Endothelial cell of umbilical vein (primary cell): ENCODE measurements at regions not wholly inside any gene's neighbourhood (a gene's known extent, or its start where the extent isn't known, plus 50 kb on each side); places are given as distances from the start of the nearest gene placed in this dataset.

Source experiments
- BruUV-seq: library from RNA; stranded (reverse); fragments of 400-500 nt; replicated peaks from 2 replicates; lab custom pipeline; 2021; lab: Mats Ljungman, UMichigan
- CTCF ChIA-PET: fragments of 300-600, 350-600 bp; sonication (Branson Sonifier 250); formaldehyde crosslinking; loops from one replicate; lab custom pipeline; 2021; ENCODE audit warnings: antibody characterized with exemption, inconsistent platforms; lab: Charles Lee
- POLR2A ChIA-PET: fragments of 300-600, 350-600 bp; sonication (Branson Sonifier 250); formaldehyde crosslinking; loops from one replicate; lab custom pipeline; 2021; ENCODE audit warnings: antibody characterized with exemption, inconsistent platforms; lab: Charles Lee
- DNase-seq: peaks from one replicate; pipeline ENCODE4 v3.0.0-alpha.2; 2011; ENCODE audit warnings: low read depth, low spot score
- FAIRE-seq: peaks from 2 replicates; lab custom pipeline; 2011; peaks lifted over from hg19 to GRCh38; lab: Jason Lieb, UNC
- H2AFZ ChIP-seq: 2 replicates; pipeline ENCODE4 v1.6.0; 2012; ENCODE audit warnings: low read depth, low read length, control low read depth, inconsistent platforms
- H3K27ac ChIP-seq: 2 replicates; pipeline ENCODE4 v1.5.1; 2011; ENCODE audit warnings: low read depth, mild to moderate bottlenecking, control low read depth, low read length, moderate library complexity; ENCODE audit not compliant: insufficient read depth
- H3K27me3 ChIP-seq, 2 experiments: 2 replicates each; pipeline versions ENCODE4 v1.6.0 to v1.6.1; 2011; ENCODE audit warnings: low read length in 2 of 2, mixed read lengths in 1 of 2; ENCODE audit not compliant: control insufficient read depth in 2 of 2, insufficient read depth in 2 of 2
- H3K36me3 ChIP-seq, 2 experiments: 2 replicates in 1 of 2; 3 replicates in 1 of 2; pipeline ENCODE4 v1.5.1; 2011; ENCODE audit warnings: low read length in 2 of 2, mild to moderate bottlenecking in 1 of 2, moderate library complexity in 1 of 2; ENCODE audit not compliant: control insufficient read depth in 2 of 2, insufficient read depth in 2 of 2; ENCODE audit errors: extremely low read depth in 1 of 2
- H3K4me1 ChIP-seq: 3 replicates; pipeline ENCODE4 v1.5.1; 2011; ENCODE audit warnings: mild to moderate bottlenecking, low read length; ENCODE audit not compliant: control insufficient read depth, insufficient read depth; ENCODE audit errors: extremely low read depth
- H3K4me2 ChIP-seq: 2 replicates; pipeline ENCODE4 v1.6.1; 2011; ENCODE audit warnings: low read length, control low read depth, mixed read lengths; ENCODE audit not compliant: insufficient read depth
- H3K4me3 ChIP-seq, 3 experiments: fragments of 200-600 bp in 1 of 3; sonication (generic), shearing (Covaris generic) in 1 of 3; replicated peaks in 1 of 3; 2 replicates each; pipeline ENCODE4 v1.5.1; 2011 to 2016; ENCODE audit warnings: control low read depth in 3 of 3, low read length in 3 of 3, mild to moderate bottlenecking in 2 of 3, inconsistent platforms in 1 of 3, low read depth in 1 of 3, moderate library complexity in 1 of 3; ENCODE audit not compliant: insufficient read depth in 1 of 3
- H3K79me2 ChIP-seq: 2 replicates; pipeline ENCODE4 v1.6.0; 2012; ENCODE audit warnings: low read length, inconsistent platforms; ENCODE audit not compliant: control insufficient read depth, insufficient read depth
- H3K9ac ChIP-seq: replicated peaks from 2 replicates; pipeline ENCODE3; 2011; ENCODE audit warnings: low read length, control low read depth; ENCODE audit not compliant: insufficient read depth; ENCODE audit errors: extremely low read depth
- H3K9me1 ChIP-seq: replicated peaks from 3 replicates; pipeline ENCODE4 v1.6.0; 2011; ENCODE audit warnings: mild to moderate bottlenecking, low read length; ENCODE audit not compliant: control insufficient read depth, insufficient read depth; ENCODE audit errors: extremely low read depth
- H3K9me3 ChIP-seq: replicated peaks from 2 replicates; pipeline ENCODE4 v1.5.1; 2012; ENCODE audit warnings: low read length, inconsistent platforms; ENCODE audit not compliant: control insufficient read depth, insufficient read depth
- H4K20me1 ChIP-seq: replicated peaks from 2 replicates; pipeline ENCODE3; 2011; ENCODE audit warnings: mild to moderate bottlenecking, low read length; ENCODE audit not compliant: control insufficient read depth, insufficient read depth; ENCODE audit errors: extremely low read depth
- FOS ChIP-seq: IDR thresholded peaks from 2 replicates; pipeline ENCODE4 v1.6.1; 2011; ENCODE audit warnings: mild to moderate bottlenecking, low read length, moderate library complexity, borderline replicate concordance; ENCODE audit not compliant: insufficient read depth
- GATA2 ChIP-seq: IDR thresholded peaks from 2 replicates; pipeline ENCODE4 v1.7.0; 2011; ENCODE audit warnings: low read depth, mild to moderate bottlenecking, moderate library complexity, mixed read lengths, low read length; ENCODE audit not compliant: insufficient read length, insufficient read depth
- JUN ChIP-seq: IDR thresholded peaks from 2 replicates; pipeline ENCODE4 v1.6.1; 2011; ENCODE audit warnings: borderline replicate concordance, low read depth; ENCODE audit not compliant: insufficient read length, insufficient read depth
- MYC ChIP-seq: IDR thresholded peaks from one replicate; pipeline ENCODE4 v1.6.1; 2011; ENCODE audit warnings: mild to moderate bottlenecking, low read depth, low read length
- dilution Hi-C: fragments of 300-500 bp; cut with MboI; formaldehyde crosslinking; loops from one replicate; pipeline ENCODE4 v1.15.0; 2019; ENCODE audit warnings: low sequenced_read_pairs; ENCODE audit not compliant: extremely low pct_ligation_motif_present
- intact Hi-C: fragments of 100-400 bp; cut with micrococcal nuclease; formaldehyde crosslinking; loops from one replicate; pipeline ENCODE4 v1.10.0; 2022
- TF ChIP-seq, protein P1 (sequence below): IDR thresholded peaks from 2 replicates; pipeline ENCODE4 v1.6.1; 2011; ENCODE audit not compliant: insufficient read depth, insufficient read length
- TF ChIP-seq, protein P2 (sequence below), 2 donors: IDR thresholded peaks; 1 replicate in 1 of 2; 2 replicates in 1 of 2; pipeline ENCODE4 v1.5.1; 2011; ENCODE audit warnings: low read length in 2 of 2, mild to moderate bottlenecking in 2 of 2, moderate library complexity in 2 of 2, control low read depth in 1 of 2, inconsistent platforms in 1 of 2, low read depth in 1 of 2; ENCODE audit not compliant: insufficient read depth in 1 of 2; ENCODE audit errors: extremely low read depth in 1 of 2

DNA sequence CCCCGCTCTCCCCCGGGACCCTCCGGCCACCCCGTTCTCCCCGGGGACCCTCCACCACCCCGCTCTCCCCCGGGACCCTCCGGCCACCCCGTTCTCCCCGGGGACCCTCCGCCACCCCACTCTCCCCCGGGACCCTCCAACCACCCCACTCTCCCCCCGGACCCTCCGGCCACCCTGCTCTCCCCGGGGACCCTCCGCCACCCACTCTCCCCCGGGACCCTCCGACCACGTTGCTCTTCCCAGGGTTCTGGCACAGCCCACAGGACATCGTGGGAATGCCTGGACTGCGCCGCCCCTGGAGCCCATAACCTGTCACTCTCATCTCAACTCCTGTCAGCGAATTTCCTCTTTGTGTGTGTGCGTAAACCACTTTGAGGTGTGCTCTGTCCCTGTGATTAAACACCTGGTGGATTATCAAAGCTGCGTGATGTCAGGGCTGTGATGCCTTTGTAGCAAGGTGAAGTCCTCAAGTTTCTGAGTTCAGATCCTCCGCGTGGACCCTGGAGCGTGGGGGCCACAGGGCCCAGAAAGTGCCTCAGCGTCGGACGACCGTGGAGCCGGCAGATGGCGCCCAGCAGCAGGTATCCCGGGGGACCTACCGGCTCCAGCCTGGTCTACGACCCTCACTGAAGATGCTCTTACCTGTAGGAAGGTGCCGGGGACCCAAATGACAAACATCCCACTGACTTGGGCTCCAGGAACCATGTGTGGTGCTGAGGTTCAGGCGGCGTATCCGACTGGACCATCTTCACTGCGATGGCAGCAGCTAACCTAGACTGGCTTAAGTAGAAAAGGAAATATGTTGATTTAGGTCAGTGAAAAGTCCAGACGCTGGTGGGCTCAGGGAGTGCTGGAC is 63.2 kb upstream of the GALNT9 start:
- H3K9me3 ChIP-seq, result no peaks in the 10 kb centered on the region
- no peak overlapping the region for H3K4me2 ChIP-seq
- no TSS peak for BruUV-seq
- no peak overlapping the region for H3K27ac ChIP-seq
- H3K9me1 ChIP-seq, result no peaks in the 10 kb centered on the region
- no peak for FAIRE-seq
- dilution Hi-C loops, result no loop called here
- H2AFZ ChIP-seq, result no peak overlapping the region
- no peaks in the 10 kb centered on the region for H3K27me3 ChIP-seq
- DNase-seq, result no peak
- no peaks in the 10 kb centered on the region for H4K20me1 ChIP-seq
- no peak overlapping the region for H3K9ac ChIP-seq
- no peak overlapping the region for H3K4me3 ChIP-seq
- intact Hi-C loops, result no loop called here
- H3K36me3 ChIP-seq, result no peaks in the 10 kb centered on the region
- TF ChIP-seq GATA2 (no peak), FOS (no peak)
- ChIA-PET CTCF (no interaction called here), POLR2A (no interaction called here)
- no peaks in the 10 kb centered on the region for H3K79me2 ChIP-seq
- no peaks in the 10 kb centered on the region for H3K4me1 ChIP-seq

DNA sequence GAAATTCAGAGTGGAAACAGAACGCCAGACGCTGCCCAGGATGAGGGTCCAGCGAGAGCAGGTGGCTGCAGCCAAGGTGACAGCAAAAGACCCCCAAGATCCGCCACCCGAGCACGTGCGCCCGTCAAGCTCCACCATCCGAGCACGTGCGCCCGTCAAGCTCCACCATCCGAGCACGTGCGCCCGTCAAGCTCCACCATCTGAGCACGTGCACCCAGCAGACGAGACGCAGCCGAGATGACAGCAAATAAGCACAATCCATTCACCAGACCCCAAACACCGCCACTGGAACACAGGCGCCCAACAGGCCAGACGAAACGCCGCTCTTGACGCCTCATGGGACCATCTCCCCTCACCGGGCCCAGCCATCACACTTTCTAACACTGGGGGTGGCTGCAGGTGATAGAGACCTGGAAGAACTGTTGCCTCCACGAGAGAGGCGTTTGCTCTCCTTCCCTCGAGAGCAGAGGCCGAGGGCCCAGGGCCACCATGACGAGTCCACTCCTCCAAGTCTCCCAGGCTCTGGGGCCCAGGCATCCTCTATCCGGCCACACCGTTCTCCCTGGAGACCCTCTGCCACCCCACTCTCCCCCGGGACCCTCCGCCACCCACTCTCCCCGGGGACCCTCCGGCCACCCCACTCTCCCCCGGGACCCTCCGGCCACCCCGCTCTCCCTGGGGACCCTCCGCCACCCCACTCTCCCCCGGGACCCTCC is 62.1 kb upstream of the GALNT9 start:
- H3K79me2 ChIP-seq, result no peaks in the 10 kb centered on the region
- ChIA-PET CTCF (interaction anchor here (1.3 kb wide), 1 partner anchor 238 kb away, joined by 3 read pairs; no protein-coding TSS in a partner anchor), POLR2A (no interaction called here)
- H2AFZ ChIP-seq, result no peak overlapping the region
- H3K36me3 ChIP-seq, result no peaks in the 10 kb centered on the region
- no peaks in the 10 kb centered on the region for H4K20me1 ChIP-seq
- H3K4me1 ChIP-seq, result no peaks in the 10 kb centered on the region
- FAIRE-seq, result no peak
- TF ChIP-seq MYC (no peak), GATA2 (no peak), JUN (no peak)
- TF ChIP-seq, protein P1, sequence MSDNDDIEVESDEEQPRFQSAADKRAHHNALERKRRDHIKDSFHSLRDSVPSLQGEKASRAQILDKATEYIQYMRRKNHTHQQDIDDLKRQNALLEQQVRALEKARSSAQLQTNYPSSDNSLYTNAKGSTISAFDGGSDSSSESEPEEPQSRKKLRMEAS, result no peak
- TF ChIP-seq, protein P2, sequence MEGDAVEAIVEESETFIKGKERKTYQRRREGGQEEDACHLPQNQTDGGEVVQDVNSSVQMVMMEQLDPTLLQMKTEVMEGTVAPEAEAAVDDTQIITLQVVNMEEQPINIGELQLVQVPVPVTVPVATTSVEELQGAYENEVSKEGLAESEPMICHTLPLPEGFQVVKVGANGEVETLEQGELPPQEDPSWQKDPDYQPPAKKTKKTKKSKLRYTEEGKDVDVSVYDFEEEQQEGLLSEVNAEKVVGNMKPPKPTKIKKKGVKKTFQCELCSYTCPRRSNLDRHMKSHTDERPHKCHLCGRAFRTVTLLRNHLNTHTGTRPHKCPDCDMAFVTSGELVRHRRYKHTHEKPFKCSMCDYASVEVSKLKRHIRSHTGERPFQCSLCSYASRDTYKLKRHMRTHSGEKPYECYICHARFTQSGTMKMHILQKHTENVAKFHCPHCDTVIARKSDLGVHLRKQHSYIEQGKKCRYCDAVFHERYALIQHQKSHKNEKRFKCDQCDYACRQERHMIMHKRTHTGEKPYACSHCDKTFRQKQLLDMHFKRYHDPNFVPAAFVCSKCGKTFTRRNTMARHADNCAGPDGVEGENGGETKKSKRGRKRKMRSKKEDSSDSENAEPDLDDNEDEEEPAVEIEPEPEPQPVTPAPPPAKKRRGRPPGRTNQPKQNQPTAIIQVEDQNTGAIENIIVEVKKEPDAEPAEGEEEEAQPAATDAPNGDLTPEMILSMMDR (IDR thresholded peaks at IDR 0.05; ENCODE audit: extremely low read depth in 1 of 2, insufficient read depth in 1 of 2, low read depth in 1 of 2, low read length in 2 of 2), result no peak
- no peak overlapping the region for H3K4me2 ChIP-seq
- H3K27me3 ChIP-seq, result no peaks in the 10 kb centered on the region
- H3K9me1 ChIP-seq, result no peaks in the 10 kb centered on the region
- no peak overlapping the region for H3K9ac ChIP-seq
- DNase-seq, result no peak
- intact Hi-C loops, result no loop called here
- BruUV-seq, result no TSS peak
- dilution Hi-C loops, result no loop called here
- H3K27ac ChIP-seq, result no peak overlapping the region
- H3K9me3 ChIP-seq, result no peaks in the 10 kb centered on the region
- no peak overlapping the region for H3K4me3 ChIP-seq
